Endodermal cell (in vitro differentiated cells): ENCODE measurements at regions not wholly inside any gene's neighbourhood (a gene's known extent, or its start where the extent isn't known, plus 50 kb on each side); places are given as distances from the start of the nearest gene placed in this dataset.

Experiments
- DNase-seq: peaks from one replicate; pipeline ENCODE4 v3.0.0-alpha.2; 2017
- H3K27ac ChIP-seq: 2 replicates; pipeline ENCODE4 v1.5.1; 2013; ENCODE audit warnings: mild to moderate bottlenecking, low read depth, low read length, moderate library complexity
- H3K27me3 ChIP-seq: 2 replicates; pipeline ENCODE4 v1.6.1; 2013; ENCODE audit warnings: mild to moderate bottlenecking, low read length, moderate library complexity; ENCODE audit not compliant: insufficient read depth, control insufficient read depth, poor library complexity, severe bottlenecking
- H3K36me3 ChIP-seq: 2 replicates; pipeline ENCODE4 v1.7.0; 2013; ENCODE audit warnings: mild to moderate bottlenecking, low read length, moderate library complexity; ENCODE audit not compliant: control insufficient read depth, insufficient read depth
- H3K4me1 ChIP-seq: one replicate; pipeline ENCODE4 v1.7.0; 2013; ENCODE audit warnings: low read length; ENCODE audit not compliant: control insufficient read depth, insufficient read depth
- H3K4me3 ChIP-seq: 2 replicates; pipeline ENCODE4 v1.5.1; 2013; ENCODE audit warnings: mild to moderate bottlenecking, low read length, moderate library complexity
- H3K9ac ChIP-seq: 2 replicates; pipeline ENCODE4 v1.6.1; 2013; ENCODE audit warnings: mild to moderate bottlenecking, low read length, moderate library complexity; ENCODE audit not compliant: poor library complexity, severe bottlenecking; ENCODE audit errors: extremely low read depth
- H3K9me3 ChIP-seq: 2 replicates; pipeline ENCODE4 v1.6.1; 2013; ENCODE audit warnings: mild to moderate bottlenecking, low read length, moderate library complexity; ENCODE audit not compliant: control insufficient read depth
- H3K27ac Mint-ChIP-seq: 2 replicates; pipeline ENCODE4 v1.8.0; 2020; ENCODE audit warnings: mixed read lengths
- H3K27me3 Mint-ChIP-seq: 2 replicates; pipeline ENCODE4 v1.8.0; 2021; ENCODE audit warnings: mild to moderate bottlenecking, mixed read lengths; ENCODE audit not compliant: insufficient read depth
- H3K36me3 Mint-ChIP-seq: 2 replicates; pipeline ENCODE4 v1.8.0; 2020; ENCODE audit warnings: low read depth, mixed read lengths
- H3K4me1 Mint-ChIP-seq: 2 replicates; pipeline ENCODE4 v1.8.0; 2020; ENCODE audit warnings: mixed read lengths
- H3K4me3 Mint-ChIP-seq: 2 replicates; pipeline ENCODE4 v1.8.0; 2020; ENCODE audit warnings: mild to moderate bottlenecking, moderate library complexity, mixed read lengths
- H3K9me3 Mint-ChIP-seq: 2 replicates; pipeline ENCODE4 v1.8.0; 2020; ENCODE audit warnings: mild to moderate bottlenecking, mixed read lengths
- CTCF ChIP-seq: fragments of 200-600 bp; sonication (generic); conservative IDR thresholded peaks from 2 replicates; pipeline ENCODE4 v1.5.0; 2021; ENCODE audit warnings: antibody characterized with exemption, mild to moderate bottlenecking
- WGBS, 2 experiments: methylation state at CpG; one replicate each; pipeline versions ENCODE4 v1.1.5 to v1.1.7; 2013; ENCODE audit warnings: missing lambda C conversion rate in 2 of 2, mixed read lengths in 1 of 2; ENCODE audit not compliant: insufficient coverage in 1 of 2, insufficient read length in 1 of 2; 5-methylcytosine and 5-hydroxymethylcytosine counted together

GRCh38 chr10:71069909-71070666 lies 142.3 kb upstream of the UNC5B start:
- DNase-seq = no peak
- Histone ChIP-seq H3K9ac (no peak overlapping the region), H3K4me1 (no peaks in the 10 kb centered on the region), H3K9me3 (no peaks in the 10 kb centered on the region), H3K4me3 (no peak overlapping the region), H3K27me3 (no peaks in the 10 kb centered on the region), H3K36me3 (no peaks in the 10 kb centered on the region), H3K27ac (no peak overlapping the region)
- no peak for TF ChIP-seq CTCF
- 92 to 95% methylated on average over 15 to 24 of the region's 24 CpGs for WGBS, 2 experiments
- Mint-ChIP-seq H3K4me3 (no peak overlapping the region), H3K27ac (no peak overlapping the region), H3K4me1 (no peaks in the 10 kb centered on the region), H3K36me3 (no peaks in the 10 kb centered on the region), H3K9me3 (no peaks in the 10 kb centered on the region), H3K27me3 (no peaks in the 10 kb centered on the region)

- Histone ChIP-seq H3K27ac (no peak overlapping the region), H3K27me3 (no peaks in the 10 kb centered on the region), H3K4me3 (no peak overlapping the region), H3K9ac (no peak overlapping the region), H3K9me3 (no peaks in the 10 kb centered on the region), H3K4me1 (no peaks in the 10 kb centered on the region), H3K36me3 (no peaks in the 10 kb centered on the region)
- H3K4me1 Mint-ChIP-seq = no peaks in the 10 kb centered on the region
- TF ChIP-seq CTCF = no peak
- no peaks in the 10 kb centered on the region for H3K27me3 Mint-ChIP-seq
- 81 to 87% methylated on average over 2 of the region's 2 CpGs for WGBS, 2 experiments
- no peak overlapping the region for H3K4me3 Mint-ChIP-seq
- no peak for DNase-seq
- H3K9me3 Mint-ChIP-seq = no peaks in the 10 kb centered on the region
- H3K27ac Mint-ChIP-seq = no peak overlapping the region
- H3K36me3 Mint-ChIP-seq = no peaks in the 10 kb centered on the region
Measured at GRCh38 chr10:71070741-71071140, 141.6 kb upstream of the UNC5B start.

GRCh38 chr10:71072131-71072822 lies 140.1 kb upstream of the UNC5B start:
- no peaks in the 10 kb centered on the region for H3K27me3 Mint-ChIP-seq
- no peak overlapping the region for H3K4me3 Mint-ChIP-seq
- H3K4me1 ChIP-seq = no peaks in the 10 kb centered on the region
- H3K9me3 ChIP-seq = no peaks in the 10 kb centered on the region
- peaks cover 6% of the 10 kb centered on the region for H3K4me1 Mint-ChIP-seq
- WGBS, 2 experiments = 89 to 91% methylated on average over 7 to 11 of the region's 11 CpGs
- H3K27me3 ChIP-seq = no peaks in the 10 kb centered on the region
- no peak overlapping the region for H3K27ac ChIP-seq
- H3K9ac ChIP-seq = no peak overlapping the region
- DNase-seq = no peak
- no peak overlapping the region for H3K4me3 ChIP-seq
- H3K9me3 Mint-ChIP-seq = no peaks in the 10 kb centered on the region
- no peak for TF ChIP-seq CTCF
- no peaks in the 10 kb centered on the region for H3K36me3 ChIP-seq
- no peaks in the 10 kb centered on the region for H3K36me3 Mint-ChIP-seq
- H3K27ac Mint-ChIP-seq = no peak overlapping the region
